ENCODE measurements at regions not wholly inside any gene's neighbourhood (a gene's known extent, or its start where the extent isn't known, plus 50 kb on each side); places are given as distances from the start of the nearest gene placed in this dataset.

DNA sequence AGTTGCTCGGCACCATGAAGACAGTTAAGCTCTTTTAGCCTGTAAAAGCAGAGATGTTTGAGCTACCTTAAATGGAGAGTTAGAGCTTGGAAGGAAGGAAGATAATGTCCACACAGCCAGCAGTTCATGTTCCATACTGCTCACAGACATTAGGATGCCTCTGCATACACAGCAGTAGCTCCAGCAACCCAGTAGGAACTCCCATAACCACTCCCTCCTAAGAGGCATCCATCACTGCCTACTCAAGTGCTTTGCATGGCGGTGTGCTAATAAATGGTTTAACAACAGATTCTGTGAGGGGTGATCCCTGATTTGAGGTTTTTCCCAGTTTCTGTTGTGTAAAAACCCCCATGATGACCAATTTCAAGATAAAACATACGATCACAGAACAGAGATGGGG, 286.4 kb downstream of the HACE1 start:
- DNase-seq, result no peak

DNA sequence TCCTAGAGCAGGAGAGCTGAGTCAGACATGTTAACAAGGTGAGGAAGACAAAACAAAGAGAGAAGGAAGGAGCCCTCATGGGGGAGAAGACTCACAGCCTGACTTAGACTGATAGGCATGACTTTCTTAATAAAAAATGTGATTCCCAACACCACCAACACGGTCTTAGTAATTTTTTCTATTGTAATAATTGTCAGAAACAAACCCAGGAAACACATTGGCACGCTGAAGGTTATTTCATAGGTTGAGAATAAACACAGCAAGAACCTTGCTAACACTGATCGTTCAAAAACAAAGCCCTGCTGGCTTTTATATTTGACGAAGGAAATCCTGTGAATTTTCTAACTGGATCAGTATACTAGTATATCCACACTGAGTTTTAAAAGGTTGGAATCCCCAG, 286.8 kb downstream of the HACE1 start:
- no peak for DNase-seq

DNA sequence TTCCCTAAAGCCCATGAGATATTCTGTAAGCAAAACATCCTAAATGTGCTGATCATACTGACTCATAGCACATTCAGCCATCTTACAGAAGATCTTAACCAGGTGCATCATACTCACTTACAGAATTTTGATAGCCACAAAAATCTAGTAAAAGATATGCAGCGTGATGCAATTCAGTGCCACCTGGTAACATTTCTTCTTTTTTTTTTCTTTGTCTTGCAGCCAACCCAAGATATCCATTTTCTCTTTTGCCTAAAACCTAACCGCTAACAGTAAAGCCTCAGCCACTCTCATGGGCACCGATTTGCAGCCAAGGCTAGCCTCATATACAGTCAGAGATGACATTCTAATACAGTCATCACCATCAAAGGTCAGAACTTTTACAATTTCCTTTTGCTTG, 293.3 kb downstream of the HACE1 start:
- no peak for DNase-seq

DNA sequence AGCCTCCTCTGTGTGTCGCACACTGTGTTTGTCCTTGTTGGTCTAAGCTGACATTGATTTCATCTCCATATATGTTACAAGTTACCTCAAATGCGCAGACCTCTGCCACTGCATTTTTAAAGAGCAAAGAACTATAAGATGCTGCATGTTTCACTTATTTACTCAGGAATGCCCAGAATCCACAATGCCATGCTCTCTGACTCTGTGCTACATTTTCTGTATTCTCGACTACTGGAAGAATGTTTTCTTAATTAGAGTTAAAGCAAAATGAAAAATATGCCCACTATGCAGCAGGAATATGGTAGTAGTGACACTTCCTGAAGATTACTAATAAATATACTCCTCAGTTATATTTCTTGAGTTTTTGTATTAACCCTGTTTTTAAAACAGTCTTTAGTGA, 296.4 kb downstream of the HACE1 start:
- no peak for DNase-seq

DNA sequence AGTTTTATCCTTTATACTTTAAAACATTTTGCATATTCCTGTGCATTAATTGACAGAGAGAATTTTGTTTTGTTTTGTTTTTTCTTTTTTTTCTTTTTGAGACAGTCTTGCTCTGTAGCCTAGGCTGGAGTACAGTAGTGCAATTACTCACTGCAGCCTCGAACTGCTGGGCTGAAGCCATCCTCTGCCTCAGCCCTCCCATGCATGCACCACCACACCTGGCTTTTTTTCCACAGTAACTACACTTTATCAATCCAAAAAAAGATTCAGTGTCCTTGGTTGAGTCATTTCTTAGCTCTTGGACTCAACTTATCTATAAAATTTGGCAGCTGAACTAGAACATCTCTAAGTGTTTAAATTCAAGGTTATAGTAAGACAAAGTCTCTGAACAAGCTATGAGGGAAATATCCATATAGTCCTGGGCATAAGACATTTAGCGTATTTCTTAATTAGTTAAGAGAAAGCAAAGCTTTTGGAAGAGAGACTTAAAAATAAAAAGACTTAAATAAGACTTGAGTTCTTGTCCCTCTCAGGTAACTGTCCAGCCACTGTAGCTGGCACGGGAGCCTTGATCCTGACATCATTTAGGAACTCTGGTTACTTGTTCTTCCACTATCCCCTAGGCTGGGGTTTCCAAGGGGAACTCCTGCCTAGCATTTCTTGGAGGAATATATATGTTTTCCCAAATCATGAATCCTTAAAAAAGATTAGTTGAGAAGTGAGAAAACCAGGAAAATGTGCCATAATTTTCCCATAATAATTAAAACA, 300.1 kb downstream of the HACE1 start:
- no peak for DNase-seq

DNA sequence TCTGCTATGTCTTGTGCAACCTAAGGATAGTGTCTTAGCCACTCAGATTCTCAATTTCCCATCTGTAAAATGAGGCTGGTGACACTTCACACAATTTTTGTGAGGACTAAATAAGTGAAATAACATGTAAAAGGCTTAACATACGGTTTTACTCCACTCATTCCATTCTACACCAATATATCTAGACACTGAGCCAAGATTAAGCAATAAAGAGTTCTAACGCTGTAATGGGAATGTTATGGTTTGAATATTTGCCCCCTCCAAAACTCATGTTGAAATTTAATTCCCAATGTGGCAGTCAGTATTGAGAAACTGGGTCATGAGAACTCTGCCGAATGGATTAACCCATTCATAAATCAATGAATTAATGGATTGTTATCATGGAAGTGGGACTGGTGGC, 301.0 kb downstream of the HACE1 start:
- DNase-seq, result no peak

DNA sequence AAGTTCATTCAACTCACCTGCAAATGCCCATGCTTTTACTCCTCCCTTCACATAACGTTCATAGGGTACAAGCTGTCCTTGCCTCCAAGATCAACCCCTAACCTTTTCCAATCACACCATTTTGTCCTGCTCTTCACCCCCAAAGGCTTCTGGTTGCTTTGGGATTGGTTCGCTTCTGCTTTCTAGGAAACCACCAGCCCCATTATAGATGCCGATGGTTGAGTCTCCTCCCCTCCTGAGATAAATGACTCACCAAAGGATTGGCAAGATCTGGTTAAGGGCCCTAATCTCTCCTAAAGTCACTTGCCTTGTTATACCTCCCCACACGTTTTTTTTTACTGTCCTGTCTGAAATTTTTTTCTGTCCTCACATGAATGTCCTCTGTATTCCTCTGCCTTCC, 311.4 kb downstream of the HACE1 start:
- no peak for DNase-seq

DNA sequence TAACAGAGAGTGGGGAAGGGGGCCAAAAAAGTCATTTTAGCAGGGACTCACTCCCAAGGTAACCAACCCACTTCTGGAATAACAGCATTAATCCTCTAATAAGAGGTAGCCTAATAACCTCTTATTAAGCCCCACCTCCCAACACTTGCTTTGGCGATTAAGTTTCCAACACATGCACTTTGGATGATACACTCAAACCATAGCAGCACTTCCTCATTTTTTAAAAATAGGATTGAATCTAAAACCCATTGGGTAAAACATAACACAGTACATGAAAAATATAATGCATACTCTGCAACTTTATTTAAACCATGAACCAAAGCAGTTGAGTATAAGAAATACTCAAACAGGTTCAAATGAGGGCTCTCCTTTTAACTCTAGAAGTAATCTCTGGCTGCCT, 318.3 kb downstream of the HACE1 start:
- no peak for DNase-seq

DNA sequence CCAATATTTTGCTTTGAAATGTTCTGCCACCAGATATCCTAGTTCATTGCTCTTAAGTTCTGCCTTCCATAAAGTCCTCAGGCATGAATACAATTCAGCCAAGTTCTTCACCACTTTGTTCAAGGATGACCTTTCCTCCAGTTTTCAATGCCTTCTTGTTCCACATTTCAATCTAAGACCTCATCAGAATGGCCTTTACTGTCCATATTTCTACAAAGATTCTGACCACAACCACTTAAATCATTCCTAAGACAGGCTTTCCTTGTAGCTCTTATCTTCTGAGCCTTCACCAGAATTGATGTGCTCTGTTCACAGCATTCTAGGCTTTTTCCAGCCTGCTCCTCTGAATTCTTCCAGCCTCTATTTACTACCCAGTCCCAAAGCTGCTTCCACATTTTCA, 319.0 kb downstream of the HACE1 start:
- DNase-seq, result no peak

DNA sequence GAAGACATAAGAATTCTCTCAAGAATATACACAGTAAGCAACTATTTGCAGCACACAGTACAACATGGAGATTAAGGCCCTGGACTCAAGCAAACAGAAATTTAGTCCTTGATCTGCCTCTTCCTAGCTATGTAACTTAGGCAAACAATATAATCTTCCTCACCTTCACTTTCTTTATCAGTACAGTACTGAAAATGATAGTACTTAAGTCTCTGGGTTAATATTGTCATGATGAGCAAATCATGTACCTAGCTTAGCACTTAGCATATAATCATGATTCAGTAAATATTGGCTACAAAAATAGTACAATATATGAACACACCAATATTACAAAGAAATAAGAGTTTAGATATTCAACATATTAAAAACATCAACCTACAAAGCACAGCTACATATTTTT, 320.5 kb downstream of the HACE1 start:
- DNase-seq, result no peak

DNA sequence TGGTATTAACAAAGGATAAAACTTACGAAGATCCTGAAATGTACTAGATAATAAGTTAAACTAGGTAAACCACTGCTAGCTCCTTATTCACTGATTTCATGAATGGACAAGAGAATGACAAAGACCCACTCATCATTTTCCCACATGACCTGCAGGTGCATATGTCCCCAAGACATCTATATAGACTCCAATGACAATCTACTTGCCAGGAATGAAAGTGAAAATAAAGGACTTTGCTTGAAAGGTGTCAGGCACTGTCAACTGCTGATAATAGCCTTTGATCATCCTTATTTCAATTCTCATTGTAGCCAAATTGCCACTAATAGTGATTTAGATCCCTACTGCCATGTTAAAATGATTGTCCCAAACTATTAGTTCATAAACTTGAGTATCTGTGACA, 321.8 kb downstream of the HACE1 start:
- DNase-seq, result no peak

DNA sequence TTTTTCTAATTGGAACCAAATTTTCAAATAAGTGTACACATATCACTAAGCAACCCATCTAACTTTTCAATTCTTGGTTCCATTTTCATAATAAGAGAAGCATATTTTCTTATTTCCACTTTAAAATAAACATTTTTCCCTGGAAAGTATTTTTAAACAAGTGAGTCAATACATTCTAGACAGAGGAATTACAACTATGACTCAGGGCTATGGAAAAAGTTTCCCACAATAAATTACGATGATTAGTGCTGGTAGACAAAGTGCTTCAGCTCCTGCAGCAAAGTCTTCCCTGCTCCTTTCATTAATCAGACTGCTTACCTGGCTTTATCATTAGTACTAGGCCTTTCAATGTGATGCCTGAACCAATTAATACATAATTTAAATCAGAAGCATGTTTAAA, 322.5 kb downstream of the HACE1 start:
- DNase-seq, result no peak

DNA sequence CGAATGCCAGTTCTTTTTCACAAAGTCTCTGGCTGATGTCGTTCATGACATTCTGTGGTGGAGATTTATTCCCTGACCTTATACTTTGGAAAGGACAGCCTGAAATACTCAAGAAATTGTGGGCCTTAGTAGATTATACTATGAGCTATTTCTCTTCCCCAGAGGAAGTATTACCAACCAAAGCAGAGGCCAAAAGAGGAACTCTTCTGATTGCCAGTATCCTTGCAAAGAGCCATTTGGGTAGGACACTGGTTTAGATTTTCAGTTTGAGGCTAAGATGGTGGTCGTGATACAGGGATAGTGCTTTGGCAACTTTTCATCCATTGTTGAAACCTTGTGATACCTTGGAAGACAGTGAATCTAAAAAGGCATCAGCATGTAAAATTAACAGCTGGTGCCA, 327.3 kb downstream of the HACE1 start:
- no peak for DNase-seq

DNA sequence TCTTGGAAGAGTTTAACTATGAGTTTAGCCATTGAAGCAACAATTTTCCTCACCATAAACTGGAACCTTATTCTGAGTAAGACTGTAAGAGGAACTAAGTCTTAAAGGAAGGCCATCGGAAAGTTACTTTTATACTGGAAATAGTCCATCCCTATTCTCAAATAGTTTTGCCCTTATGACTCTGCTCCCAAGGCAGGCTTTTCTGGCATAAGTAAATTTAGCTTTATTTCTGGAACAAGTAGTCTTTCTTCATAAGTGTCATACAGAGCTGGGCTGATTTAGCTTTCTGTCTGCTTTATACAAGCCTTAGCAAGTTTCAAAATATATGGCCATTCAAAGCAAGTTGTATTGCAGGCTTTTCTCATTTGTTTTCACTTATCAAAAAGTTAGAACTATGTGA, 328.1 kb downstream of the HACE1 start:
- no peak for DNase-seq

DNA sequence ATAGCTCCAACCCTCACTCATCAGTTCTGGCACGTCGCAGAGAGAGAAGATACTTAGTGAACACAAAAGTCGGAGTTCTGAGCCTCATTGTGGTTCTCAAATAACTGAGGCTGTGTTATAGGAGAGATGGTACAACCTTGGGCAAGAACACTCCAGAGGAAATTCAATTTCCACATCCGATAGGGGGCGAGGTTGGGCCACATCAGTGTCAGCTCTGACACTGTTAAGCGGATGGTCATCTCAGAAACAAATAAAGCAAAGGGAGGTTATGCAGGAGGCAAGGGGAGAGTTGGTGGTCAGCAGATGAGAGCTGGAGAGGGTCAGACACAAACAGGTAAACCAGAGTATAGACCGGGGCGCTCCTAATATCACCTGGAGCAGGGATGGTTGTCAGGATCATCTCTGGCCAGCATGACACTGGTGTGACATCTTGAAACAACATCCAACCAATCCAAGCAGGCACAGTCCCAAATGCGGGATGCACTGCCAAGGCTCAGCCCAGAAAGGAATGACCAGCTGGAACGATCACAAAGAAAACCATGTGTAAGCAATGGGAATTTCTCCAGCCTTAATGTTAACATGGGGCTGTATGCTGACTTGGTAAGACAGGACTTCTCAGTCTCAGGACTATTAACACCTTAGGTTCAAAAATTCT, 331.8 kb downstream of the HACE1 start:
- DNase-seq, result no peak

DNA sequence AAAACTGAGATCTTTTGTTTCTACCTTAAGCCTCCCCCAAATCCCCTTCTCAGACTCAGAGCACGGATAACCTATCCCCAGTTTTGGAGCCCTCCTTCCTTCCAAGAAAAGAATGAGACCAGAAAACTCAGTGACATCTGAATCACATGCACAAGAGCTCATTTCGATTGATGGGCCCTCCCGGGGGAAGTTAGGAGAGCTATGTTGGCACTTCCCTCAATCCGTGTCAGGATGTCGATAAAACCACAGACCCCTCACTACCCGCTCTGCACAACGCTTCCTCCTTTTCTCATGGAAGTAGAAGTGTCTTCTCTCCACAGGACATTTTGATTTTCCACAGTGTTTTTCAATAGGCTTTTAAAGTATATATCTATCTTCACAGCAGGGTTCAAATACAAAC, 332.4 kb downstream of the HACE1 start:
- no peak for DNase-seq

DNA sequence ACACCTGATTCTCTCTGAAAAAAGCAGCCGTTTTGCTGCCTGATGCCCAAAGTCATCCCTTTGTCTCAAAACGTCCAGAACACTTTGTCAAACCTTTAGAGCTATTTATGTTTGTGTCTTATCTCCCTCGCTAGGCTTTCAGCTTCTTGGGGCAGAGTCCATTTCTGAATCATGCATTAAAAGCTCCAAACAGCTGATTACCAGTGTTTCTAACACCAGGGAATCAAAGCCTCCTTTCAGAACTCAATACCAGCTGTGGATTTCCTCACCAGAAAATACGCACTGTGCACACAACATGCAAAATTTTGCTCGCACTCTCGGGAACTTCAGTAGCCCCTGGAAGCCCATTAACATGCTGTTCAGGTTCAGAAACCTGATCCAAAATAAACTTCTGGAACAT, 333.3 kb downstream of the HACE1 start:
- DNase-seq, result no peak

DNA sequence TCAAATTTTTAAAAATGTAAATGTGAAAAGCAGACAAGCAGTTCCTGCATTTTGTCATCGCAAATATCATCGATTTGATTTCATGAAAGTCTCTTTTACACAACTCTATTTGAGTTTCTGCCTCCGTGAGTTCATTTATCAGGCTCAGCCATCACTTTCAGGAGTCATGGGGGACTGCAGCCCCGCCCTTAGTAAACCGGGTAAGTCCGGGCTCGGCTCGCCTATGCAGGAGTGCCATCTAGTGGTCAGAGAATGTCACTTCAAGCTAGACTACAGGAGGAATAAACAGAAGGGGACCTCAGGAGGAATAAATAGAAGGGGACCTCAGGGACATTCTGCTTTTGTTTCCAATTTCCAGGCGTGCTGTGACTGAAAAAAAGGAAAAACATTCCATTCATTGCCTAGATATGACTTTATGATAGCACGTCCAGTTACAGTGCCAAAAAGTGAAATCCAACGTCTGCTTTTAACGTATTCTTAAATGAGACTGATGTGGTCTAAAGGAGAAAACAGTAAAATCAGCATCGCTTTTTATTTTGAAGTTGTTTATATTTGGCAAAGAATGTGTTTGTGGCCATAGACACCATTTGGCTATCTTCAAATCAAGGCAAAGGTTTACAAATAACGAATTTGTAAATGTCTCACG, 333.9 kb downstream of the HACE1 start:
- DNase-seq, result peak; percentile 35

DNA sequence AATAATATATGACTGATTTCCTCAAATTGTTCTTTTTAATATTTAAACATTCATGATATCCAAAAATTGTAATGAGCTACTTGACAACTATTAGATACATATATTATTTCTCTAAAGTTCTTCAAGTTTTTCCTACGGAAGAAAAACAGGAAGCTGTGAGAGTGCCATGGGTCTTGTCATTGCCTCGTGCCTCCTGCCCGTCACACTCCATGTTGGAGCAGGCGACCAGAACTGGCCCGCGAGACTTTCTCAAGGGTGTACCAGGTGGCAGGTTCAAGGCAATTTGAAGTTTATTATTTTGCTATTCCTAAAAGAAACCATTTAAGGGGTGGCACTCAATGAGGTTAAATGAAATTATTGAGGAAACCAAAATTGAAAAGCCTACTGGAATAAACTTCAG, 337.2 kb downstream of the HACE1 start:
- DNase-seq, result no peak

DNA sequence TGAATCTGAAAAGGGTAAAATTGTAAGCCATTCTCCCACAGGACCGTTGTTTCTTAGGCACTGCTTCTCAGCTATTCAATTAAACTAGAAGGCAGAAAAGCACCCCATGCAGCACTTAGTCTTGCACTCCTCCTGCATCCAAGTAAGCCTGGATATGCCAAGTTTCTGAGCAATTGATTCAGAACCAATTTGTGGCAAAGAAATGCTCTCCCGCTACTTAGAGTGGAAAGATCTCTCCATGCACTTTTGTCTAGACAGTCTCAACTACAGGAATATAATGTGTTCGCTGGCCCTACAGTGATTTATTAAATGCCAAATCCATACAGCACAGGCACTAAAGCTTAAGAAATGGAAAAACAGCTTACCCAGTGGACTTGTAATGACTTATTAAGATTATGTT, 338.5 kb downstream of the HACE1 start:
- no peak for DNase-seq

DNA sequence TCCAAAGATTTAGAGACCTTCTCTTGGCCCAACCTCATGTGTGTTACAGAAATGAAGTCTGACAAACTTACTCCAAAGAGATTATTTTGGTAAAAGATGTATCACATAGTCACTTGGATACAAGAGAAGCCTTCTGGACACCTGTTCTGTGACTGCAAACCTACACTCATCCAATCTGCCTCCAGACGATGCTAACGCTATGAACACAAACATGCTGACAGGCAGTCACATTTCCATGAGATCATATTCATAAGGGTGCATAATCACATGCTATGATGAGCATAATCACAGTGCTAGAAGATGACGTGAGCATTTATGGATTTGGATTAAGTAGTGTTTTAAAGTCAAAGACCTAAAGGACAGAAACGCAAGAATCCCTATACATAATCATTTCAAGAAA, 340.2 kb downstream of the HACE1 start:
- no peak for DNase-seq

DNA sequence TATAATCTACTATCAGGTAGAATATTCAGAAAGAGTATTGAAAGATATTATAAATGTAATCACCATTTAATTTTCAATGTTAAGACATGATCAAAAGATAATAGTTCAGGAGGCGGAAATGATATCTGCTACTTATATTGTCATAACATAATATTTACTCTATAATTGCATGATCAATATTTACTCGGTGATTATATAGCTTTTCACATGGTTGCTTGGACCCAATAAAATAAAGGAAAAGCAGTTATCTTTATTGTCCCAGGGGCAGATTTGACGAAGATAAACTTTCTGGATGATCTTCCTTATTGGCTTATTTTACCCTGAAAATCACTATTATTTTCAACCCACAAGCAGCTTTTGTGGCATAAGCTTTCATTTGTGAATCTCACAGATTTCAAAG, 350.4 kb downstream of the HACE1 start:
- DNase-seq, result no peak

DNA sequence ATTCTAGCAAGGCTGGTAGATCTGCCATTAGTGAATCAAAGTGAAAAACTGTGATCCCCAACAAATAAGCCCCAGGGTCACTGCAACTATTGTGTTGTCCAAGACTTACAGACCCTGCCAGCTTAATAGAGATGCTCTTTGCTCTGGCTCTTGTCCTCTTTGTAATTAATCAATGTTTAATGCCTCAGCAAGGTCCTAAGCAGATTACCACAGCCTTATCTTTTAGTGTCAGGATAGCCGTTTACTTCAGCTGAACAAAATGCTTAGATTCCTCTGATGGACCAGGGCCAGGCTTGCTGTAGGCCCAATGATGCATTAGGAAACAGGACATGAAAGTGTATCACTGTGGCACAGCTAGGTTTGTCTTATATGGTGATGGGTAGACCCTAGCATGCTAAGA, 353.3 kb downstream of the HACE1 start:
- no peak for DNase-seq

DNA sequence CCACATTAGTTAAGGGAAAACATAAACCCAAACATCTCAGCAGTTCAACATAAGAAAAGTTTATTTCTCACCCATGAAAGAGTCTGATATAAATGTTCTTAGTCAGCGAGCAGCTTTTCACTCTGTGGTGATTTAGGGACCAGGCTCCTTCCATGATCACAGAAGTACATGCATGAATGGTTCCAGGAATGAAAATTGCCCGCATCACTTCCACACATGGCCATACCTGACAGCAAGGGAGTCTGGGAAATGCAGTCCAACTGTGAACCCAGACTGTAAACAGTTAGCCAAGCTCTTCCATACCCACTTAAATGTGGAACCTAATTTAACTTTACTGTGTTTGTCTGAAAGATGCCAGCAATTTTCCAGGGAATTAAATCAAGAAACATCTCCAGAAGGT, 353.9 kb downstream of the HACE1 start:
- DNase-seq, result no peak
